ENCODE measurements at regions not wholly inside any gene's neighbourhood (a gene's known extent, or its start where the extent isn't known, plus 50 kb on each side); places are given as distances from the start of the nearest gene placed in this dataset.

DNA sequence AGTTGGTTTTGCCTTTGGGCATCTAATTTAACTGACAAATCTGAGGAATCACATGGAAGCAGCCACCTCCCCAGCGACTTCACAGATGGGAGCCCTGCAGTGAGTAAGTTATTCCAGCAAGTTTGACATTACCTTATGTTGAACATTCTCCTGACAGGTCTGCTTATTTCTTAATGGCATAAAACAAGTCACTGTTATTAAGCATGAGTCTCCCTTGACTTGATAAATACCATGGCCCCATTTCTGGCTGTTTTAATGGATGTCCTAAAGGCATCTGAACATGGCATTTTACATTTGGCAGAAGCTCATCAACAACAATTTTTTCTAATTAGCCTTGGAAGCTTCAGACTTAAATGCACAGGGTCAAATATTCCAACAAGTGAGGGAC lies 92.6 kb upstream of the CREB1 start:
- no peak for TF ChIP-seq POLR2A (IDR thresholded peaks at IDR 0.05)
- TF ChIP-seq, protein P1, sequence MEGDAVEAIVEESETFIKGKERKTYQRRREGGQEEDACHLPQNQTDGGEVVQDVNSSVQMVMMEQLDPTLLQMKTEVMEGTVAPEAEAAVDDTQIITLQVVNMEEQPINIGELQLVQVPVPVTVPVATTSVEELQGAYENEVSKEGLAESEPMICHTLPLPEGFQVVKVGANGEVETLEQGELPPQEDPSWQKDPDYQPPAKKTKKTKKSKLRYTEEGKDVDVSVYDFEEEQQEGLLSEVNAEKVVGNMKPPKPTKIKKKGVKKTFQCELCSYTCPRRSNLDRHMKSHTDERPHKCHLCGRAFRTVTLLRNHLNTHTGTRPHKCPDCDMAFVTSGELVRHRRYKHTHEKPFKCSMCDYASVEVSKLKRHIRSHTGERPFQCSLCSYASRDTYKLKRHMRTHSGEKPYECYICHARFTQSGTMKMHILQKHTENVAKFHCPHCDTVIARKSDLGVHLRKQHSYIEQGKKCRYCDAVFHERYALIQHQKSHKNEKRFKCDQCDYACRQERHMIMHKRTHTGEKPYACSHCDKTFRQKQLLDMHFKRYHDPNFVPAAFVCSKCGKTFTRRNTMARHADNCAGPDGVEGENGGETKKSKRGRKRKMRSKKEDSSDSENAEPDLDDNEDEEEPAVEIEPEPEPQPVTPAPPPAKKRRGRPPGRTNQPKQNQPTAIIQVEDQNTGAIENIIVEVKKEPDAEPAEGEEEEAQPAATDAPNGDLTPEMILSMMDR (IDR thresholded peaks at IDR 0.05): no peak

All from breast epithelium (tissue), 3 donors.